Prostate gland (tissue), 2 donors: ENCODE measurements at regions not wholly inside any gene's neighbourhood (a gene's known extent, or its start where the extent isn't known, plus 50 kb on each side); places are given as distances from the start of the nearest gene placed in this dataset.

Experiments
- DNase-seq: peaks from one replicate; pipeline ENCODE4 v3.0.0-alpha.2; 2019; ENCODE audit warnings: low spot score
- H3K27ac ChIP-seq, 2 donors: fragments of 200-600 bp; sonication (generic); 2 replicates each; pipeline ENCODE4 v1.5.1; 2017 to 2019
- H3K27me3 ChIP-seq: fragments of 200-600 bp; sonication (generic); replicated peaks from 2 replicates; pipeline ENCODE4 v1.5.1; 2019; ENCODE audit not compliant: insufficient read depth
- H3K36me3 ChIP-seq, 2 donors: fragments of 200-600 bp; sonication (generic); 1 replicate in 1 of 2; 2 replicates in 1 of 2; pipeline versions ENCODE4 v1.5.1 to v1.8.1; 2017 to 2019
- H3K4me1 ChIP-seq: fragments of 200-600 bp; sonication (generic); replicated peaks from 2 replicates; pipeline ENCODE4 v1.5.1; 2019
- H3K4me3 ChIP-seq, 2 donors: fragments of 200-600 bp; sonication (generic); 2 replicates each; pipeline ENCODE4 v1.5.1; 2017 to 2019
- H3K9me3 ChIP-seq: fragments of 200-600 bp; sonication (generic); 2 replicates; pipeline ENCODE4 v1.5.1; 2017
- CTCF ChIP-seq, 4 experiments: fragments of 200-600 bp in 2 of 4; fragments of 450-650 bp in 2 of 4; sonication (generic) in 2 of 4; IDR thresholded peaks; 1 replicate in 3 of 4; 2 replicates in 1 of 4; pipeline ENCODE4 v1.5.1; 2016 to 2019; ENCODE audit warnings: antibody characterized with exemption in 4 of 4, mild to moderate bottlenecking in 2 of 4, moderate library complexity in 2 of 4
- POLR2A ChIP-seq: fragments of 450-650 bp; IDR thresholded peaks from one replicate; pipeline ENCODE4 v1.6.1; 2016; ENCODE audit warnings: antibody characterized with exemption, mild to moderate bottlenecking
- POLR2AphosphoS5 ChIP-seq: sonication (generic); formaldehyde crosslinking; IDR thresholded peaks from one replicate; pipeline ENCODE4 v1.6.1; 2017; ENCODE audit warnings: antibody characterized with exemption
- WGBS: methylation state at CpG from one replicate; pipeline ENCODE4 v1.1.5; 2018; 5-methylcytosine and 5-hydroxymethylcytosine counted together
- intact Hi-C: fragments of 100-400 bp; cut with DNase I; formaldehyde crosslinking; loops from one replicate; pipeline ENCODE4 v1.14.2; 2022

- H3K9me3 ChIP-seq, result no peaks in the 10 kb centered on the region
- no peaks in the 10 kb centered on the region for H3K36me3 ChIP-seq
- no peak overlapping the region for H3K4me3 ChIP-seq
- DNase-seq, result no peak
- 47% methylated on average over 2 of the region's 2 CpGs for WGBS
- intact Hi-C loops, result no loop called here
- no peaks in the 10 kb centered on the region for H3K4me1 ChIP-seq
- H3K27ac ChIP-seq, result no peak overlapping the region
- TF ChIP-seq POLR2A (no peak), CTCF (IDR thresholded peaks at IDR 0.05) (no peak), POLR2AphosphoS5 (no peak)
- H3K27me3 ChIP-seq, result peaks cover 5% of the 10 kb centered on the region
These were observed 317.2 kb downstream of the C16orf95 start for GRCh38 chr16:87000001-87000400.

GRCh38 chr16:87002717-87003413, 314.3 kb downstream of the C16orf95 start:
- Histone ChIP-seq H3K9me3 (no peaks in the 10 kb centered on the region), H3K36me3 (no peaks in the 10 kb centered on the region), H3K4me3 (no peak overlapping the region), H3K4me1 (no peaks in the 10 kb centered on the region), H3K27me3 (peaks cover 3% of the 10 kb centered on the region), H3K27ac (no peak overlapping the region)
- no peak for DNase-seq
- TF ChIP-seq POLR2A (no peak), POLR2AphosphoS5 (no peak), CTCF (IDR thresholded peaks at IDR 0.05) (no peak)
- intact Hi-C loops, result no loop called here

- TF ChIP-seq CTCF (IDR thresholded peaks at IDR 0.05) (no peak), POLR2A (no peak), POLR2AphosphoS5 (no peak)
- Histone ChIP-seq H3K4me1 (no peaks in the 10 kb centered on the region), H3K36me3 (no peaks in the 10 kb centered on the region), H3K9me3 (no peaks in the 10 kb centered on the region), H3K27me3 (peaks cover 3% of the 10 kb centered on the region), H3K4me3 (no peak overlapping the region), H3K27ac (no peak overlapping the region)
- intact Hi-C loops, result no loop called here
- 55% methylated on average over 2 of the region's 2 CpGs for WGBS
- no peak for DNase-seq
These were observed 313.8 kb downstream of the C16orf95 start for GRCh38 chr16:87003414-87003755.

GRCh38 chr16:87006021-87006420, 311.2 kb downstream of the C16orf95 start:
- H3K4me1 ChIP-seq, result no peaks in the 10 kb centered on the region
- 82% methylated on average over 6 of the region's 6 CpGs for WGBS
- no peaks in the 10 kb centered on the region for H3K9me3 ChIP-seq
- TF ChIP-seq POLR2AphosphoS5, result no peak
- no peak for TF ChIP-seq POLR2A
- TF ChIP-seq CTCF (IDR thresholded peaks at IDR 0.05), result no peak
- H3K36me3 ChIP-seq, result no peaks in the 10 kb centered on the region
- peaks cover 3% of the 10 kb centered on the region for H3K27me3 ChIP-seq
- H3K27ac ChIP-seq, result no peak overlapping the region
- intact Hi-C loops, result no loop called here
- no peak overlapping the region for H3K4me3 ChIP-seq
- no peak for DNase-seq
